Duodenal mucosa (tissue), 2 donors: ENCODE measurements at regions not wholly inside any gene's neighbourhood (a gene's known extent, or its start where the extent isn't known, plus 50 kb on each side); places are given as distances from the start of the nearest gene placed in this dataset.

Experiments
- H3K27ac ChIP-seq: one replicate; pipeline ENCODE4 v1.7.0; 2013; ENCODE audit warnings: low read depth, low read length
- H3K27me3 ChIP-seq, 2 donors: one replicate each; pipeline ENCODE4 v1.7.0; 2013; ENCODE audit warnings: low read length in 2 of 2, control low read depth in 1 of 2; ENCODE audit not compliant: insufficient read depth in 2 of 2, control insufficient read depth in 1 of 2
- H3K36me3 ChIP-seq, 2 donors: one replicate each; pipeline ENCODE4 v1.7.0; 2013; ENCODE audit warnings: low read length in 2 of 2, control low read depth in 1 of 2; ENCODE audit not compliant: insufficient read depth in 2 of 2, control insufficient read depth in 1 of 2
- H3K4me1 ChIP-seq, 2 donors: one replicate each; pipeline ENCODE4 v1.7.0; 2013; ENCODE audit warnings: low read length in 2 of 2, control low read depth in 1 of 2; ENCODE audit not compliant: insufficient read depth in 2 of 2, control insufficient read depth in 1 of 2
- H3K4me3 ChIP-seq, 2 donors: one replicate each; pipeline ENCODE4 v1.7.0; 2013; ENCODE audit warnings: low read length in 2 of 2, low read depth in 1 of 2
- H3K9ac ChIP-seq, 2 donors: one replicate each; pipeline ENCODE4 v1.7.0; 2013; ENCODE audit warnings: low read length in 2 of 2, low read depth in 1 of 2
- H3K9me3 ChIP-seq, 2 donors: one replicate each; pipeline ENCODE4 v1.7.0; 2013; ENCODE audit warnings: low read length in 2 of 2, control low read depth in 1 of 2; ENCODE audit not compliant: control insufficient read depth in 1 of 2

DNA sequence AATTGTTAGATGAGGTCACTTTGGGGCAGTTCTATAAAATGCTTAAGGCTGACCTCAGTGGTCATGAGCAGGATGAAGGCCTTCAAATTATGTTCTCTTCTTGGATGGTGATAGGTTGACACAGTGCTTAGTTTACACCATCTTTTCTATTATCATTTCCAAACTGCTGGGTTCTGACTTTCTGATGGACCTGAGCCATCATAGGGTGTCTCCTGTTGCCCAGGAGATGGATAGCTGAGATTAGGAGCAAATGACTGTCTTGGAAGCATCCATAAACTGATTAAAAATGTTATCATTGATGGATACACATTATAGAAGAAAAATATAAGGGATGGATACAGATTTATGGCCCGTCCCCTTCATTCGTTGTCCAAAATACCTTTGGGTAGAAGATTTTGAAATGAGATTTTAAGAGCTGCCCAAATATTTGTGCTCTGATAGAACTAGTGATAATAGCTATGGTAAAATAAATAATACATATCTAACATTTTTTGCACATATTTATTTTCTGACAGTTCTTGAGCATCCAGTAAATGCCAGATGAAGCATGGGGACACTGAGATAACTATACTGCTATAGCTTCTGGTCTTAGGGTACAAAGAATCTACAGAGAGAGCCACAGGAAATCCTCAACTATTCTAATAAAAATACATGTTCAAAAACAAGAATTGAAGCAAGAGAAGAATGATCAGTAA, 839.4 kb upstream of the LCORL start:
- H3K27me3 ChIP-seq: no peaks in the 10 kb centered on the region
- peaks cover 0 to 3% of the 10 kb centered on the region in 2 donors for H3K9me3 ChIP-seq
- no peak overlapping the region for H3K27ac ChIP-seq
- H3K36me3 ChIP-seq: no peaks in the 10 kb centered on the region
- no peak overlapping the region for H3K9ac ChIP-seq
- H3K4me1 ChIP-seq: no peaks in the 10 kb centered on the region
- H3K4me3 ChIP-seq: no peak overlapping the region

DNA sequence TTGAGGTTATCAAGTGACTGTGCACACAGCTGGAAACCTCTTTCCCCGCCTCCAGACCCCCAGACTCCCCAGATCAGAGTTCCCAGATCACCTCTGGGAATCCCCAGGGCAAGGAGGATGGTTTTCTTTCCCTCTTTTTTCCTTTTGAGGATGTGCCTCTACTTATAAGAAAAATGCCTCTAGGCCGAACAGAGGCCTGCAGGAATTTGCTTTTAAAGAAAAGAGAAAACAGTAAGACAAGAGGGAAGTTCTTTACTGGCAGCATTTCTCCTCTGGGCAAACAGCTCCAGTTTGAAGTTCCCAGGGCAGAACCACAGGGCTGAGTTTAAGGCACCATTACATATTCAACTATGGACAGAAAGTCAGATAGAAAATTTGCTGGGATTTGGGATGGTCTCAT, 837.9 kb upstream of the LCORL start:
- H3K4me1 ChIP-seq: no peaks in the 10 kb centered on the region
- no peak overlapping the region for H3K9ac ChIP-seq
- no peak overlapping the region for H3K4me3 ChIP-seq
- H3K9me3 ChIP-seq: peaks cover 0 to 3% of the 10 kb centered on the region in 2 donors
- no peaks in the 10 kb centered on the region for H3K36me3 ChIP-seq
- no peaks in the 10 kb centered on the region for H3K27me3 ChIP-seq
- H3K27ac ChIP-seq: no peak overlapping the region

DNA sequence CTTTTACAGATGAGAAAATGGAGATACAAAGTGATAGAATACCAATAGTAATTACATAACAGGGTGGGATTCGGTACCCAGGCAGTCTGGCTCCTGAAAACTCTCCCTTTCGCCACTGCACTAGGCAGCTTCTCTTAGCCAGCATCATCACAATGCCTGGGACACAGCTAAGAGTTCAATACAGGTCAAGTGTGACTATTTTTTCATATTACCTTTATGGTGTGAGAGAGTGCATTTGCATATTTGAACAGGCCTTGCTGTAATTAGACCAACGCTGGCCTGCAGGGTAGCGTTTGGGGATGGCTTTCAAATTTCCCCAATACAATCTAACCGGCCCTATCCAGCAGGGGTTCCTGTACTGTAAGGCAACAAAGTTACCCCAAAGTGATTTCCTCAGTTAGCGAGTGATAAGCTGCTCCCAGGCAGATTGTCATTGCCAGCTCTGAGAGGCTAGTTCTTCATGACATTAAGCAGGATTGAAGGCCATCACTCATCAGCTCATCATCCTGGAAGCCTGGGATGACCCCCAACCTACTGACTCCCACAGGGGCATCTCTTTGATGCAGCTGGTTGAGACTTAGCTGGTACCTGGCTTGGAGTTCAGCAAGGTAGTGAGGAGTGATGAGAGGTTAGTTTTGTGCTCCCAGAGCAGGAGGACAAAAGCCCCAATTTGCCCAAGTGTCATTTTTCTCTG, 836.8 kb upstream of the LCORL start:
- no peak overlapping the region for H3K9ac ChIP-seq
- no peak overlapping the region for H3K4me3 ChIP-seq
- H3K27ac ChIP-seq: no peak overlapping the region
- H3K4me1 ChIP-seq: no peaks in the 10 kb centered on the region
- H3K27me3 ChIP-seq: no peaks in the 10 kb centered on the region
- peaks cover 0 to 3% of the 10 kb centered on the region in 2 donors for H3K9me3 ChIP-seq
- H3K36me3 ChIP-seq: no peaks in the 10 kb centered on the region

DNA sequence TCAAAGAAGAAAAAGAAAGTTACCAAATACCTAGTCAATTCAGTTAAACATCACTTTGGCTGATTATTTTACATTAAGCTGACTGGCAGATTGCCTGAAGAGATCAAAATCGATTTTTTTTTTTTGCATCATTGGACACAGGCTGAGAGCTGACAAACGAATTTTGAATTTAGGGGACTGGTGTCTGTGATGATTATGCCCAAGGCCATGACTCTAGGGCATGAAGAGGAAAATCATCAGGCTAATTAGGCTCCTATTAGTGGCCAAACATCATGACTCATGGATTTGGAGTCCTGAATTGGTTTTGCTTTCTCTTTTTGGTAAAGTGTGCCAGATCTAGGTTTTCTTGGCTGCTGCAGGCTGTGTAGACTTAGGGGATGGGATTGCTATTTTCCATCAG, 829.3 kb upstream of the LCORL start:
- no peaks in the 10 kb centered on the region for H3K36me3 ChIP-seq
- H3K4me1 ChIP-seq: no peaks in the 10 kb centered on the region
- peaks cover 0 to 4% of the 10 kb centered on the region in 2 donors for H3K9me3 ChIP-seq
- no peaks in the 10 kb centered on the region for H3K27me3 ChIP-seq
- no peak overlapping the region for H3K4me3 ChIP-seq
- H3K9ac ChIP-seq: no peak overlapping the region
- H3K27ac ChIP-seq: no peak overlapping the region

DNA sequence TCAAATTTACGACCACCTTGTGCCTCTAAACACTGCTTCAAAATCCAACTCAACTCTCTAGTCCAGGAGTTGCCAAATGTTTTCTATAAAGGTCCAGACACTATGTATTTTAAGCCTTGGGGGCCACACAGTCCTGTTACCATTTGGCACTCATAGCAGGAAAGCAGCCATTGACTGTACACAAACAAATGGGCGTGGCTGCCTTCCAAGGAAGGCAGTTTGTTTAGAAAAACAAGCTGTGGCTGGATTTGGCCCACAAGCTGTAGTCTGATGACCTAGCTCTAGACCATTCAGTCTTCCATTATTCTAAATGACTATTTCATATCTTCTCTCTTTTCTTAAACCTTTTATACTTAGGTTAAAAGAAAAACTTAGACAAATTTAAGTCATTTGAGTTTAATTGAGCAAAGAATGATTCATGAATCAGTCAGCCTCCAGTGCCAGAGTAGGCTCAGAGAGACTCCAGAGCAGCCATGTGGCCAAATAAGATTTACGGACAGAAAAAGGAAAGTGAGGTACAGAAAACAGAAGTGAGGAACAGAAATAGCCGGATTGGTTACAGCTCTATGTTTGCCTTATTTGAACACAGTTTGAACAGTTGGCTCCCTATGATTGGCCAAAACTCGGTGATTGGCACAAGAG, 825.8 kb upstream of the LCORL start:
- Histone ChIP-seq H3K4me1 (no peaks in the 10 kb centered on the region), H3K27me3 (no peaks in the 10 kb centered on the region), H3K36me3 (no peaks in the 10 kb centered on the region), H3K9ac (no peak overlapping the region), H3K27ac (no peak overlapping the region), H3K4me3 (no peak overlapping the region), H3K9me3 (peaks cover 6 to 15% of the 10 kb centered on the region in 2 donors)

DNA sequence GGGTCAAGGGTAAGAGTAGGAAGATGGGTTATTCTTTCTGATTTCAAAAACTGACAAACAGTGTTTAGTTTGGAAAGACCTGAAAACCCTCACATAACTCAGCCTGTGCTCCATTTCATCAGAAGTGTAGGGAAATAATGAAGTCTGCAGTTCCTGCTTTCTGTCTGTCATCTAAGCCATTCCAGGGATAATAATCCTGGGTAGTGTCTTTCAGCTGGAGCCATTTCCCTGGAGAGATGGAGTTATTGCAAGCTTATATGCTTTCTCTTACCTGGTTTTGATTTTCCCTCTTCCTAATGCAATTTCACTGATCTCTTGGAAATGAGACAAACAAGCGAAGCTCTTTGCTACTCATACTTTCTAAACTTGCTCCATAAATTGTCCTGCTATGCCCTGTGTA, 824.8 kb upstream of the LCORL start:
- Histone ChIP-seq H3K9ac (no peak overlapping the region), H3K27me3 (no peaks in the 10 kb centered on the region), H3K27ac (no peak overlapping the region), H3K36me3 (no peaks in the 10 kb centered on the region), H3K9me3 (peaks cover 6 to 18% of the 10 kb centered on the region in 2 donors), H3K4me1 (no peaks in the 10 kb centered on the region), H3K4me3 (no peak overlapping the region)

DNA sequence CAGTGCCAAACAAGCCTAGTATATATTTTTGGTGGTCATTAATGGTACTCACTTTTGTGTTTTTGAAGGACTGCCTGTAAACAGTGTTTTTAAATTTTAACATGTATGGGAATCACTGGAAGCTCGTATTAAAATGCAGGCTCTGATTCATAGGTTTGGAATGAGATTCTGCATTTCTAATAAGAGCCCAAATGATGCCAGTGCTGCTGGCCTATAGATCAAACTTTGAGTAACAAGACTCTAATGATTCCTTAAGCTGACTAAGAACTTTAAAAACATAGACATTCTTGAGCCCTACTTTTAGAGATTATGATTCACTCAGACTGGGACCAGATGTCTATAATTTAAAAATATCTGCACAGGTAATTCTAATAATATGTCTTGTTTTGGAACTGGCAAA, 823.2 kb upstream of the LCORL start:
- H3K4me1 ChIP-seq: no peaks in the 10 kb centered on the region
- no peaks in the 10 kb centered on the region for H3K36me3 ChIP-seq
- no peak overlapping the region for H3K9ac ChIP-seq
- H3K4me3 ChIP-seq: no peak overlapping the region
- no peaks in the 10 kb centered on the region for H3K27me3 ChIP-seq
- H3K27ac ChIP-seq: no peak overlapping the region
- peaks cover 6 to 18% of the 10 kb centered on the region in 2 donors for H3K9me3 ChIP-seq

DNA sequence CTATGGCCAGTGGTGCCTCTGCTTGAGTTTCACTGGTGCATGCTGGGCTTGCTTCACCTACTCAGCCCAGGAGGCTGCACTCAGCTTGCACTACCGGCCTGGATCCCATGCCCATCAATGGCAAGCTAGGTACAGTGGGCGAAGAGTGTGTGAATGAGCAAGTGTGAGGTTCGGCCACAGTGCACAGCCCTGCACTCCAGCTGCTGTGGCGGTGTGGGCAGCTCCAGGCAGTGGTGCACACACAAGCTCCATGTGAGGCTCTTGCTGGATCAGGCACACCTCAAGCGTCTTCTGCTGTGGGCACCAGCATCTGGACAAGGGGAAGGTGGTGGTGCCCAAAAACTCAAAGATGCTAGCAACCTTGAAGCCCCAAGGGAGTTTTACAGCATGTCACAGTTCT, 820.9 kb upstream of the LCORL start:
- Histone ChIP-seq H3K27ac (no peak overlapping the region), H3K9ac (no peak overlapping the region), H3K27me3 (no peaks in the 10 kb centered on the region), H3K4me1 (no peaks in the 10 kb centered on the region), H3K4me3 (no peak overlapping the region), H3K9me3 (peaks cover 6 to 16% of the 10 kb centered on the region in 2 donors), H3K36me3 (no peaks in the 10 kb centered on the region)

DNA sequence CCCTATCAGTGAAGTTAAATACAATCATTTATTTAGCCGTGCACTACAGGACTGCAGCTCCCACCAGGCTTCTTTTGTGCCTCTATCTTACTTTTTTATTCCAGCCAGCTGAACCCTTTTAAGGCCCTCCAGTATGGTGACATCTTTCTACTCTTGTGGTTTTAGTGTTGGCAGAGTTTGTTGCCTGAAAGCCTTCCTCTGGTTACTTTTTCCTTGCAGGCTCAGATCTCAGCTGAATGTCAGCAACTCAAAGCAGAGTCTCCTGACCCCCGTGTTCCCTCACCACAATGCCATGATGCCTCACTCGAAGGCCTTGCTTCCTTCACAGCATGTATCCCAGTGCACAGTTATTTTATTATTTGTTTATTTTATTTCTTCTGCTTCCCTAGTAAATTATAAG, 818.9 kb upstream of the LCORL start:
- Histone ChIP-seq H3K27me3 (no peaks in the 10 kb centered on the region), H3K36me3 (no peaks in the 10 kb centered on the region), H3K9me3 (peaks cover 6 to 16% of the 10 kb centered on the region in 2 donors), H3K4me1 (no peaks in the 10 kb centered on the region), H3K9ac (no peak overlapping the region), H3K4me3 (no peak overlapping the region), H3K27ac (no peak overlapping the region)

DNA sequence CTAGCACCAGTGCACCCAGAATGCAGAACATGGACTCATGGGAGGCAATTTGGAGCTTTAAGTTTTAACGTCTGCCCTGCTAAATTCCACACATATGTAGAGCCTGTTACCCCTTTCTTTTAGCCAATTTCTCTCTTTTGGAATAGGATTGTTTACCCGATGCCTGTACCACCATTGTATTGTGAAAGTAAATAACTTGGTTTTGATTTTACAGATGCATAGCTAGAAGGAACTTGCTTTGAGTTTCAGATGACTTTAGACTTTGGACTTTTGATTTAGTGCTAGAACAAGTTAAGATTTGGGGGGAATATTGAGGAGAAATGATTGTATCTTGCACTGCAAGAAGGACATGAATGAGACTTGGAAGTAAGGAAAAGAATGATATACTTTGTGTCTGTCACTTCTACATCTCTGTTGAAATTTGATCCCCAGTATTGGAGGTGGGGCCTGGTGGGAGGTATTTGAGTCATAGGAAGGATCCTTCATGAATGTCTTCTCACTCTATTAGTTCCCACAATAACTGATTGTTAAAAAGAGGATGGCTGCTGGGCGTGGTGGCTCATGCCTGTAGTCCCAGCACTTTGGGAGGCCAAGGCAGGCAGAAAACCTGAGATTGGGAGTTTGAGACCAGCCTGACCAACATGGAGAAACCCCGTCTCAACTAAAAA, 794.8 kb upstream of the LCORL start:
- no peak overlapping the region for H3K9ac ChIP-seq
- H3K27me3 ChIP-seq: no peaks in the 10 kb centered on the region
- H3K4me3 ChIP-seq: no peak overlapping the region
- H3K4me1 ChIP-seq: peaks cover 0 to 5% of the 10 kb centered on the region in 2 donors
- H3K36me3 ChIP-seq: no peaks in the 10 kb centered on the region
- no peaks in the 10 kb centered on the region for H3K9me3 ChIP-seq
- H3K27ac ChIP-seq: no peak overlapping the region
